ENCODE measurements at regions not wholly inside any gene's neighbourhood (a gene's known extent, or its start where the extent isn't known, plus 50 kb on each side); places are given as distances from the start of the nearest gene placed in this dataset.

DNA sequence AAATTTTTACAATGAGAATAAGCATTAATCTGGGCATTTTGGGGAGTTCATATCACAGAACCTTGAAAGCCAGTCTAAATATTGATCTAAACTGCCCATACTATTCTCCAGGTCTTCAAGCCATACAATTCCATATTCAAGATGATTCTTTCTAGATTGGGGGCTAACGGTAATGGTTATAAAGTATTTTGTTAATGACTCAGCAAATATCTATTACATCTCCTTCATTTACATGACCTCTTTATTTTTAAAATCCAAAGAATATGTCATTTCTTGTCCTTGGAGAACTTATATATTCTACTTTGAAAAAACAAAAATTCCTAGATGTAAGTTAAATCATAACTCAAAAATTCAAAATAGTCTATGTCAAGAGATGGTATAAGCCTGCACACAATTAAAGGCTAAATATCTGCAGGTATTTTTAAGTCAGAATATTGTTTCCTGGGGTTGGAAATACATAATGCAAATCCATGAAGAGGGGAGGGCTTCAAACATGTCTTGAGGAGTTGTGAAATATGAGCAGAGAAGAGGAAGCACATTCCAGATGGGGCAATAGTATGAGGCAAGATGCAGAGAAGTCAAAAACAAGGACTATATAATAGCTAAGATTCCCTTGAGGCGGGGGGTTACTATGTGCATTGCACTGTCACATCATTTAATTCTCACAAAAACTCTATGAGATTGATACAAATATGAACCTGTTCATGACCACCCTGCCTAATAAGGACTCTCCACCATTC is 526.4 kb downstream of the NR2F1-AS1 start:
- DNase-seq = no peak
- intact Hi-C loops (cut with DNase I) = no loop called here

DNA sequence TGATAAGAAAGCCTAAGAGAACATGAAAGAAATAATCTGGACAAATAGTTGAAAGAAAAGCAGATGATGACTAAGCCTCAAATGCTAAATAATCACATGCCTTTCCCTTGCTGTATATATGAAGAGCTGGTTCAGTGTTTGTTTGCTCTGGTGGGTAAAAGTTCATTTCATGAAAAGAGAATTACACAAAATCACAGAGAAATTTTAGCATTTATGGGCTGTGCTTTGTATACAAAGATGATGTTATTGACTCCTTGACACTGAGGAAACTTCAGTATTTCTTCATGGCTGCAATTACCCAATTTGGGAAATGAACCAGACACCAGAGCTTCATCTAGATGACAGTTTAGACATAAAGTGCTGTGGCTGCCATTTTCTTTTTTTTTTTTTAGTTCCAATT is 527.2 kb downstream of the NR2F1-AS1 start:
- intact Hi-C loops (cut with DNase I) = no loop called here
- no peak for DNase-seq

DNA sequence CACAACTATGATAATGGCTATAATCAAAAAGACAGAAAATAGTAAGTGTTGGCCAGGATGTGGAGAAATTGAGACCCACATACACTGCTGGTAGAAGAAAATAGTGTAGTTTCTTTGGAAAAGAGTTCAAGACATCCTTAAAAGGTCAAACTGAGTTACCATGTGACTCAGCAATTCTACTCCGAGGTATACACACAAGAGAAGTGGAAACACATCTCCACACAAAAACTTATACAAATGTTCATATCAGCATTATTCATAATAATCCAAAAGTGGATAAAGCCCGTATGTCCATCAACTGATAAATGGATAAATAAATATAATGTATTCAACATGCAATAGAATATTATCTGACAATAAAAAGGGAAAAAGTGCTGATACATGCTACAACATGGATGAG is 532.2 kb downstream of the NR2F1-AS1 start:
- intact Hi-C loops (cut with DNase I) = no loop called here
- no peak for DNase-seq

DNA sequence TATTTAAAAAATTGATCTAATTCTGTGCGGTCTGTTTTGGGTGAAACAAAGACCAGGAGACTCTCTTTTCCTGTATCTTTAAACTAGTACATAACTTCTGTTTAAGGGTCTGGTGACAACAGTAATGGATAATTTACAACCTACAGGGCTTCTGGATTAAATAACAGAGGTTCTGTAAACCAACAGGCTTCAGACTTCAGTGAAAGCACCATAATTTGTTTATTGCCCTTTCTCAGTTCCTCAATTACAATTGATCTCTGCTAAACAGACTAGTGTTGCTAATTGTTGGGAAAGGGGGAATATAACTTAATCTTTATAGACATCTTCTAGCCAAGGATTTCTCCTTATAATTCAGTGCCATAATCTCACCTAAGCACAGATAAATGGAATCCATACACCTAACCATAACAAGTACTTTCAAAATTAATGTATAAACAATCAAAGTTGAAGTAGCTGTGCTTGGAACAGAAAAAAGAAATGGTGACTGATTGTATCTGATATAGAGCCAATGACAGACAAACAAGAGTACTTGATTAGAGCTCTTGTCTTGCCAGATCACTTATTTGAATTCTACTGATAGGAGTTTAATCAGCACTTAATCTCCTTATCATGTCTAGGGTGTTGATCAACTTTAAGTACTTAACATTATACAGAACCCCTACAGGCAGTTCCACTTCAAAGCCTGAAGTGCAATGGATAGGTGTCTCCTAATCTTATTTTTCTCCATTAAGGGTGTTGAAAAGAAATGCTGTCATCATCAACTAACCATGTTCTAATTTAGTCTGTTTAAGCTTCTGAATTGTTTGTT is 536.0 kb downstream of the NR2F1-AS1 start:
- intact Hi-C loops (cut with DNase I) = no loop called here
- DNase-seq = no peak

DNA sequence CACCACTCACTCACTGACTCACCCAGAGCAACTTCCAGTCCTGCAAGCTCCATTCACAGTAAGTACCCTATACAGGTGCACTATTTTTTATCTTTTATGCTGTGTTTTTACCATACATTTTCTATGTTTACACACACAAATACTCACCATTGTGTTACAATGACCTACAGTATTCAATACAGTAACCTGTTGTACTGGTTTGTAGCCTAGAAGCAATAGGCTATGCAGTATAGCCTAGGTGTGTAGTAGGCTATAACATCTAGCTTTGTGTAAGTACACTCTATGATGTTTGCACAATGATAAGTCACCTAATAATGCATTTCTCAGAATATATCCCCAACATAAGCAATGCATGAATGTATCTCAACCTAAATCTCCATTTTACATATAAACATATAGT is 541.1 kb downstream of the NR2F1-AS1 start:
- no peak for DNase-seq
- intact Hi-C loops (cut with DNase I) = no loop called here

DNA sequence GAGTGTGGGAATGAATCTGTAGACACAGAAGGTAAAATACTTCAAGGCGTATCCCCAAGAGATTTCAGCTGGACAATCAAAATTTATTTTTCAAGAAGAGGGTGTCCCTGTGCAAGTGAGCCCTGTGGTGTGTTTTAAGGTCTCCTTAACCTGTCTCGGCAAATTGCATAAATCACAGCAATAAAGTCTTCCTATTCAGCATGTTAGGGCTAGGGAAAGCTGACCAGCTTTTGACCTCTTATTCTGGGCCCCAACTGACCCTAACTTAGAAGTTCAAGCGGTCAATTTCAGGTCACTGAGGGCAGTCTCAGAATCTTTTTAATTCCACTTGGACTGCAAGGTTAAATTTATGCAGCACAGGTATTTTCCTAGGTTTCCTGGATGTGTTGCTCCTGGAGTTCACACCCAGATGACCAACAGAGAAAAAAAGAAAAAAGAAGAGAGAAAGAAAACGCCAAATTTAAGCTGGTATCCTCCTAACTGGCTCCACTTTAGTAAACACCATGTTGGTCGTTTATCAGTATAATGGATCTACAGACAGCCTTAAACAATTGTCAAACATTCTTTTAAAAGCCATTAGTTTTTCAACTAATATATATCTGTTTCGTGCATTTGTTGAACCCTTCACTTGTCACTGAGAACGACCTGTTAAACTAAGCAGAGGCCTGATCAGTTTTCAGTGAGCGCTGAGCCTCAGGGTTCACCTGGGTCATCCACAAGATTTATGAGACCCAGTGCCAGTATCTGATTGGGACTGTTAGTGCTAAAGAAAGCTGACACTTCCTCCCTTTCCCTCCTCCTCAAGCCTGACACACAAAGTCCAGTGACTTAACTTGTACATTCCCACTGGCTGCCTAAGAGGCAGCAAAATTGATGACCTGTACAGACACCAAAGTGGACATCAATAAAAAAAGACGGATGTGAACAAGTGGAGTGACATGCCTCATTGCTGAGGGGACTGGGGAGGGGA is 546.1 kb downstream of the NR2F1-AS1 start:
- DNase-seq = no peak
- intact Hi-C loops (cut with DNase I) = no loop called here

DNA sequence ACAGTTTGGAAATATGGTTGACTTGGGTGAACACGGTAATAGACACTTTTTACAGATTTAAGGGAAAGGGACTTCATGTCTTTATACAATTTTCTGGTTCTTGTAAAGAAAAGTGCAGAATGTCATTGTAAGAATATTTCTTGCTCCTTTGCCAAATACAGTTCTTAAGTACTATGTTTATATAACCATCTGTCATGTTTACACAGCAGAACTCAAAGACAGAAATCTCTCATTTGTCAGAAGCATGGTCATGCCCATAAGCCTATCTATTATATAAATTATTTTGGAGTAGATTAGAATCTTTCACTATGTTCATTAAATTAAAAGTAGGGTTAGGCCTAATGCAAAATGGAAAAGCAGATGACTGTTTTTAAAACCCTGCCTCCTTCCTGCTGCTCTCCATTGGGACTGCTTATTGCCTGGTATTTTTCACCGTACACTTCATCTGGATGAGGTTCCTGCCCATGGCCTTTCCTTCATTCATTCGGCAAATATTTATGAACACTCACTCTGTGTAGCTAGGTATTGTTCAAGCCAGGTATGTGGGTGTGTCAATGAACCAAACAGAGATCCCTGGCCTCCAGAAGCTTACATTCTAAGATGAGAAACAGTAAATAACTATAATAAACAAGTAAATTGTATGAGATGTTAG is 558.1 kb downstream of the NR2F1-AS1 start:
- intact Hi-C loops (cut with DNase I) = no loop called here
- DNase-seq = no peak

DNA sequence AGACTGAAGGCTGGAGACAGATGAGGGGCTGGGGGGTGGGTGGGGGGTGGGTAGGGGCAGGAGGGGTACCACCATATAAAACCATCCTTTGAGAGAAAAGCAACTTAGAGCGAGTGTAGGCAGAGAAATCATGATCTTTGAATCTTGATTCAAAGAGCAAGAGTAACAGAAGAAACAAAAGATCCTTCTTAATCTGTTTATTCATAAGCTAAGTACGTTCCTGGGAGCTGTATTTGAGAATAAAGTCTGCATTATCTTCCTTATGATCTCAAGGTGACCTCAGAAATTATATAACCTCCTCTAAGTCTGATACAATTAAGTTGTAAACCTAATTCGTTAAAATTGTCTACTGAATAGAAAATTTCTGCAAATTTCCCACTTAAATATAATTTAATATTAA is 558.8 kb downstream of the NR2F1-AS1 start:
- no peak for DNase-seq
- intact Hi-C loops (cut with DNase I) = no loop called here

DNA sequence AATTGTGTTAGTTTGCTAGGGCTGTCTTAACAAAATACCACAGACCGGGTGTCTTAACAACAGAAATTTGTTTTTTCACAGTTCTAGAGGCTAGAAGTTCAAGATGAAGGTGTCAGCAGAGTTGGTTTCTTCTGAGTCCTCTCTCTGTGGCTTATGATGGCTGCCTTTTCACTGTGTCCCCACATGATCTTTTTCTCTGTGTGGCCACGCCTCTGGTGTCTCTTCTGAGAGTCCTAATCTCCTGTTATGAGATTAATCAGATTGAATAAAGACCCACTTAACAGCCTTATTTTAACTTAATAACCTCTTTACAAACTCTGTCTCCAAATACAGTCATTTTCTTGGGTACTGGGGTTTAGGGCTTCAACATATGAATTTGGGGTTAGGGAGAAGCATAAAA is 561.1 kb downstream of the NR2F1-AS1 start:
- intact Hi-C loops (cut with DNase I) = no loop called here
- DNase-seq = no peak

DNA sequence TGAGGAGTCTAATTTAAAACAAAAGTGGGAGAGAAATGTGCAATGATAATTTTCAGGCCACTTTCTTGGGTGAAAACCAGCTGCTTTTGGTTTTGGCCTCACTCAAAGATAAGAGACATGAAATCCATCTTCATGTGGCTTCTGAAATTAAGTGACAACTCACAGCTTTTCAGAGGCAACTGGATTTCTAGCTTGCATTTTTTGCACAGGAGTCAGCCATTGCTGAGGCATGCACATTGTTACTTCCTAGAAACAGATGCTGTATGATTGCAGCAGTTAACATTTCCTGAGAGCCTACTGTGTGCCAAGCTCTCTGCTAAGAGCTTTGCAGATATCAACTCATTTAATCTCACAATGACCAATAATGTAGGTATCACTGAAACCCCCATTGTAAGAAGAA is 562.6 kb downstream of the NR2F1-AS1 start:
- DNase-seq = no peak
- intact Hi-C loops (cut with DNase I) = no loop called here

DNA sequence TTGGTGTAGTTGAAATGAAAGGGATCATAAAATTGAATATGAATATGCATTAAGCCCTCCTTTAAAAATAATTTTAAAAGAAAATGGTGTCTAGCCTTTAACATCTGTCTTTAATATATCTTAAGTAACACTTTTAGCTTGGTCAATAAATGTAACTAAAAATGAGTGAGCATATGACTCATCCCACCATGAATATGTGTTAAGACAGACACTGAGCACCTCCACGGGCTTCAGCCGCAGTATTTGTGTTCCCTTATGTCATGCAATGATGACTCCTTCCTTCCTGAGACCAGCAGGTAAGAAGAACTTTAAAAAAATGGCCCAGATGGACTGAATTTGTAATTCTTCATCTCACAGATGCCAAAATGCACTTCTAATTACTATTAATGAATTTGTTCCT is 563.2 kb downstream of the NR2F1-AS1 start:
- intact Hi-C loops (cut with DNase I) = no loop called here

DNA sequence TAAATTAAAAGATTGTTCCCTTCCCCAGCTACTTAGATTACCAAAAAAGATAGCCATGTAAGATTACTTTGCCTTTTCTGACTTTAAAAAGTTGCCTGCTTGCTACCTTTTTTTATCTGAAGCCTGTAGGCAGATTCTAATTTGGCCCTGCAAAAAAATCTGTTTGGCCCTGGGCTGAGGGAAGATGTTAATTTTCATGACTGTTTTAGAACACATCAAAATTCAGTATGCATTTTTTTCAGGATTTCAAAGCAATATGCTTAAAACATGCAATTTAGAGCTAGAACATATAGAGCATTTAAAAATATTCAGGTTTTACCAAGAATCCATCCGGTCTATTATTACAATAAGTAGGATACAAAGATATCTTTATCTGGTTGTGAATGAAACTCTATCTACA is 563.6 kb downstream of the NR2F1-AS1 start:
- intact Hi-C loops (cut with DNase I) = no loop called here
- no peak for DNase-seq

More for the DNA sequence above, 563.2 kb downstream of the NR2F1-AS1 start:
- no peak for DNase-seq

DNA sequence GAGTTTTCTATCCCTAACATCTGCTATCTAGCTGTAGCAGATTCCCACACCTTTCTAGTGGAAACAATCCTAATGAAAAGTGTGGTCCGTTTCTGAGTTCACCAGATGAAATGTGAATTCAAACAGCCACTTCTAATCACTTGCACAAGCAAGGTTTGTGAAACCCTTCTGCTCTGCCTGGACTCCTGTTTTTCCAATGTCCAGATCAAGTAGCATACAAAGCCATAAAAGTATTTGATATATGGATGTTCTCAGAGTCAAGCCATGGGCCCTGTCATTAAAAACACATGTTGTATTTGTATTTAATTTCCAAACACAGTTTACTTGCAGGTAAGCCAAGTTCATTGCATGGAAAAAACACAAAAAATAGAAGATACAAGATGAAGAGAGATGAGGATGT is 570.4 kb downstream of the NR2F1-AS1 start:
- no peak for DNase-seq
- intact Hi-C loops (cut with DNase I) = no loop called here

DNA sequence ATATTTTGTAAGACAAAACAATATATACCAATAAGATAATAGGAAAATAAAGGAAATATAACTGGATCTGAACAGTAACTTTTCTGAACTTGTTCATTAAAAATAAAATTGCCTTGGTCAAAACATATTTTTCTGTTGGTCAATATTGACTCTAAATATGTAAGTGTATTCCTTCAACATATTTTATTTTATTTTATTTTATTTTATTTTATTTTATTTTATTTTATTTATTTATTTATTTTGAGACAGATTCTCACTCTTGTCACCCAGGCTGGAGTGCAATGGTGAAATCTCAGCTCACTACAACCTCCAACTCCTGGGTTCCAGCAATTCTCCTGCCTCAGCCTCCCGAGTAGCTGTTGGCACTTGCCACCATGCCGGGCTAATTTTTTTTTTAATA is 571.0 kb downstream of the NR2F1-AS1 start:
- intact Hi-C loops (cut with DNase I) = no loop called here
- no peak for DNase-seq

DNA sequence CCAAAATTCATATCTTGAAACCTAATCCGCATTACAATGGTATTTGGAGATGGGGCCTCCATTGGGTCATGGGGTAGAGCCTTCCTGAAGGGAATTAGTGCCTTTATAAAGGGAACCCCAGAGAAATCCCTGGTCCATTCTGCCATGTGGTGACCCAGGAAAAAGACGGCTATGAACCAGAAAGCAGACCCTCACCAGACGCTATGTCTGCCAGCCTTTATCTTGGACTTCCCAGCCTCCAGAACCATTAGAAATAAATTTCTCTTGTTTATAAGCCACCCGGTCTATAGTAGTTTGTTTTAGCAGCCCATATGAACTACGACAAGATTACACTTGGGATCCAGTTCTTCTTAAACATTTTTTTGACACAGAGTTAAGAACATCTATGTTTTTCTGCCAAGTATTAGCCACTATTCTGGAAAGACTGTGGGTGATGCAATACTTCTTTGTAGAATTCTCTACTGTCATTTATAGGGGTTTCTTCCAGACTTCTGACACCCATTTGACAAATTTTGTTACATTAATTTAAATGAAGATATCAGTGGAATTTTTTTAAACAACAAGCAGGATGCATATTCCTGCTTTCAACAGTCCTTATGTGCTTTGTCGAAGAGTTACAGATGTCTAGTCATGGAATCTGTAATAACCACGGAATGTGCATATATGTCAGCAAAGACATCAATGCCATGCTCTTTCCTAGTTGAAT is 572.4 kb downstream of the NR2F1-AS1 start:
- no peak for DNase-seq
- intact Hi-C loops (cut with DNase I) = no loop called here

DNA sequence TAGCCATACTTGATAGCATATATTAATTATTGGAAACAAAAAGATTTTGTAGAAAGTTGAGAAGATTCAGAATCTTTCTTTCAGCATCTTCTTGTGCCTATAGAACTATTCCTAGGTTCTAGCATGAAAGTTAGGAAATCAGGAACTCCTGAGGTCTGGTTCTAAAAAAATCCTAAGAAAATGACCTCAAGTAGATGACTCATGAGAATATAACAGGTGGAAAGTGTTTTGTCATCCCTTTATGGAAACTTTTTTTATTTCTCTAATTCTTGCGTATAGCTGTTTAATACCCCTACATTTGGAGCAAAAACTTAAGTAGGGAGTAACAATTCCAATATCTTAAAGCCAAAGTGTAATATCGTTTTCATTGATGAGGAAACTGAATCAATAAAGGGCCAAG is 574.1 kb downstream of the NR2F1-AS1 start:
- intact Hi-C loops (cut with DNase I) = no loop called here

DNA sequence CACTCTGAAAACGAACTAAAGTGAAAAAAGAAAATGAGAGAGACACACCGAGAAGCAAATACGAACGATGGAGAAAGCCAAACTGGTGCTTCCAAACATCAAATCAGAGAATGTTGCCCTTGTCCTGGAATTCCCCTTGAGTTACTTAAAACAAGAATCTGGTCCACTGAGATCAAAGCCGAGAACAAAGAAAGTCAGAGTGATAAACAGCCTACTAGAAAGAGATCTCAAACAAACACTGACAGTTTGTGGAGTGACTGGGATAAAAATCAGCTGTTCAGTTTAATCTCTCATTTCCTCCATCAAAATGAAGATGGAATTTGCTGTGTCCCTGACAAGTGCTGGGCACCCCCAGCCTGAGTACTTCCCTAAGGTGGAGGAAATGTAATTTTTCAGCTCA is 582.6 kb downstream of the NR2F1-AS1 start:
- intact Hi-C loops (cut with DNase I) = no loop called here
- no peak for DNase-seq

More for the DNA sequence above, 574.1 kb downstream of the NR2F1-AS1 start:
- no peak for DNase-seq

DNA sequence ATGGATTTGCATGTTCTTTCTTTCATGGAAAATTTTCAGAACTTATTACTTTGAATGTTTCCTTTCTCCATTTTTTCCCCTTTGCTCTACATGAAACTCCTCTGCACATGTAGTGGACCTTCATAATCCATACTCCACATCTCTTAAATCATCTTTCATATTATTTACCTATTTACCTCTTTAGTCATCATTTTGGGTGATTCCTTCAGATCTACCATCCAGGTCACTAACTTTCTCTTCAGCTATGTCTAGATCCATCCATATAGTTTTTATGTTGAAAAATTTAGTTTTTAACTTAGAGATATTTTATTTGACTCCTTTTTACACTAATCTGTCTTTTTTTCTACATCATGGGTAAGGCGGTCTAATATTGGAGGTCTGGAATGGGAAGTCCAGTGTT is 586.6 kb downstream of the NR2F1-AS1 start:
- intact Hi-C loops (cut with DNase I) = no loop called here
- no peak for DNase-seq

DNA sequence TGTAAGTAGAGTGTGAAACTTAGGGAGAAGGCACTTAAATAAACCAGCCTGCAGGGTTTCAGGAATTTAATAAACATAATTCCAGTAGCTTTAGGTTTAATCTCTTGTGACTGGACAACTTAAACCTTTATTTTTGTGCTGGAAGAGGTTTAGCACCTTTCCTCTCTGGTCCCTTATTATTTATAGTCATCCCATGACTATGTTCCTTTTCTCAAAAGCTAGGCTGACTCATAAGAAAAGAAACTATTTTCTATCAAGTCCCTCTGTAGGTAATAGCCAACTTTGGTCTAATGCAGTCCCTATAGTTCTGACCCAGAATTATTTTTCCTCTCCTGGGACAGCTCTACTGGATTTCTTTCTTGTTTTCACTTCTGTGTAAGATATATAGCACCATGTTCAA is 588.9 kb downstream of the NR2F1-AS1 start:
- no peak for DNase-seq
- intact Hi-C loops (cut with DNase I) = no loop called here
